ENCODE measurements at regions not wholly inside any gene's neighbourhood (a gene's known extent, or its start where the extent isn't known, plus 50 kb on each side); places are given as distances from the start of the nearest gene placed in this dataset.

GRCh38 chr6:133583907-133584427, 304.9 kb upstream of the TCF21 start:
- no peaks in the 10 kb centered on the region for H3K4me1 ChIP-seq (ENCODE audit: insufficient read depth, low read length)
- ChIA-PET CTCF (ENCODE audit: low intra/inter-chr PET ratio, low total read pairs) (no interaction called here), POLR2A (no interaction called here)
- intact Hi-C loops (cut with micrococcal nuclease; ENCODE audit: unreplicated experiment) (no loop called here), in situ Hi-C loops (cut with HindIII; ENCODE audit: extremely low pct_ligation_motif_present, low pct_unique_long_range_greater_than_20kb) (no loop called here)
- H2AFZ ChIP-seq (ENCODE audit: low read length): no peak overlapping the region
- DNase-seq (ENCODE audit: low spot score) (no peak), ATAC-seq (no peak), FAIRE-seq (no peak)
- WGBS (ENCODE audit: low lambda C conversion rate): 14% methylated on average over 4 of the region's 4 CpGs
- TF ChIP-seq SIN3A (IDR thresholded peaks at IDR 0.05; ENCODE audit: borderline replicate concordance, low read depth, low read length) (no peak), BRD4 (CRISPR knock-in tag; IDR thresholded peaks at IDR 0.05) (no peak), CTCF (CRISPR knock-in tag; IDR thresholded peaks at IDR 0.05) (no peak), CENPX (CRISPR knock-in tag; IDR thresholded peaks at IDR 0.05) (no peak), ETS1 (CRISPR knock-in tag; IDR thresholded peaks at IDR 0.05) (no peak), ZBED4 (CRISPR knock-in tag; IDR thresholded peaks at IDR 0.05; ENCODE audit: borderline replicate concordance) (no peak), FOSL2 (CRISPR knock-in tag; IDR thresholded peaks at IDR 0.05) (no peak)
- BruUV-seq (replicated peaks): no TSS peak
- no peaks in the 10 kb centered on the region for H3K27me3 ChIP-seq (ENCODE audit: control insufficient read depth in 1 of 2, insufficient read depth in 2 of 2, low read length in 2 of 2)
- H3K4me2 ChIP-seq (ENCODE audit: low read depth, low read length): no peak overlapping the region
- no peak overlapping the region for H3K27ac ChIP-seq (ENCODE audit: extremely low read length, insufficient read depth, low read length)
- no peak overlapping the region for H3K4me3 ChIP-seq (replicated peaks in 1 of 3; ENCODE audit: insufficient read depth in 1 of 3, low read depth in 2 of 3, low read length in 3 of 3)
- H3K79me2 ChIP-seq (ENCODE audit: insufficient read depth, low read length): no peaks in the 10 kb centered on the region
- no peak overlapping the region for H3K9ac ChIP-seq (ENCODE audit: insufficient read depth, low read depth, low read length)
- H3K9me3 ChIP-seq (ENCODE audit: low read length): no peaks in the 10 kb centered on the region
- no peaks in the 10 kb centered on the region for H3K36me3 ChIP-seq (replicated peaks in 1 of 2; ENCODE audit: control insufficient read depth in 1 of 2, insufficient read depth in 2 of 2, low read length in 2 of 2)
- H4K20me1 ChIP-seq (ENCODE audit: insufficient read depth, low read length): no peaks in the 10 kb centered on the region
